ENCODE measurements at regions not wholly inside any gene's neighbourhood (a gene's known extent, or its start where the extent isn't known, plus 50 kb on each side); places are given as distances from the start of the nearest gene placed in this dataset.

GRCh38 chr13:85431720-85432119, 367.5 kb downstream of the SLITRK6 start:
- ATAC-seq: no peak
- CTCF ChIA-PET: interaction anchor here (0.6 kb wide), 1 partner anchor 136 kb away, joined by 3 read pairs; no protein-coding TSS in a partner anchor
- Histone ChIP-seq H3K9me3 (replicated peaks; ENCODE audit: control insufficient read depth, insufficient read depth, low read length) (no peaks in the 10 kb centered on the region), H2AFZ (ENCODE audit: control insufficient read depth, low read depth, low read length) (no peak overlapping the region), H3K4me2 (ENCODE audit: control insufficient read depth, insufficient read depth) (no peak overlapping the region), H3K4me1 (ENCODE audit: control insufficient read depth, insufficient read depth, low read length) (no peaks in the 10 kb centered on the region), H4K20me1 (ENCODE audit: control insufficient read depth, insufficient read depth) (no peaks in the 10 kb centered on the region), H3K27me3 (replicated peaks in 1 of 2; ENCODE audit: control insufficient read depth in 2 of 2, insufficient read depth in 2 of 2, low read length in 1 of 2) (no peaks in the 10 kb centered on the region), H3K79me2 (ENCODE audit: control insufficient read depth, insufficient read depth, low read length) (no peaks in the 10 kb centered on the region), H3K36me3 (ENCODE audit: control insufficient read depth in 2 of 2, insufficient read depth in 2 of 2, low read length in 1 of 2) (no peaks in the 10 kb centered on the region), H3K4me3 (no peak overlapping the region), H3K9ac (ENCODE audit: control insufficient read depth, insufficient read depth, low read length) (no peak overlapping the region), H3K27ac (ENCODE audit: control insufficient read depth, insufficient read depth) (no peak overlapping the region)
- in situ Hi-C loops (cut with MboI): no loop called here
- no peak for DNase-seq (ENCODE audit: low read depth, low spot score)
- POLR2A ChIA-PET: no interaction called here
- SMC1A ChIA-PET (ENCODE audit: uncharacterized antibody, unreplicated experiment): no interaction called here
- WGBS (ENCODE audit: insufficient coverage, insufficient replicate concordance, low lambda C conversion rate, missing lambda C conversion rate): 18% methylated on average over 9 of the region's 9 CpGs
- FAIRE-seq: no peak
- TF ChIP-seq EP300 (IDR thresholded peaks at IDR 0.05; ENCODE audit: borderline replicate concordance in 1 of 2, control insufficient read depth in 1 of 2, low read depth in 2 of 2, low read length in 2 of 2) (no peak), ZSCAN29 (IDR thresholded peaks at IDR 0.05) (no peak), ZBTB11 (CRISPR knock-in tag; IDR thresholded peaks at IDR 0.05) (no peak), ZNF217 (IDR thresholded peaks at IDR 0.05) (no peak), NR2F1 (conservative IDR thresholded peaks at IDR 0.05) (no peak)
- BruUV-seq (replicated peaks): no TSS peak
- RAD21 ChIA-PET (ENCODE audit: unreplicated experiment): no interaction called here
- intact Hi-C loops (cut with micrococcal nuclease; ENCODE audit: unreplicated experiment): no loop called here
